ENCODE measurements at regions not wholly inside any gene's neighbourhood (a gene's known extent, or its start where the extent isn't known, plus 50 kb on each side); places are given as distances from the start of the nearest gene placed in this dataset.

DNA sequence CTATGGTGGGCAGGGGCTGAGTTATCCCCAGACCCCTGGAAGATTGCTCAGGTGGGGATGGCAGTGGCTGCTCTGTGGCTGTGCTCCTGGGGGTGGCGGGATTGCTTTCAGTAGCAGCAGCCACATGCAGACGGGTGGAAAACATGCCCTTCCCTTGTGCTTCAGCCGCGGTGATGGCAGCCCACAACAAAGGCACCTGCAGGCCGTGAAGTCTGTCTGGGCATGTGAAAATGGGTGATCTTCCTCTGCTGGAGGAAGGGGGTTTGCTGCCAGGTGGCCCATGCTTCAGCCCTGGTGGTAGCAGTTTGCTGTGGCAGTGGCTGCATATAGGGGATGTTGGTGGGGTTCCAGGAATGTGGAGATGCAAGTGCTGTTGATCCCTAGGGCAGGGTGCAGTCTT lies 326.2 kb upstream of the RGS6 start:
- no peak for ATAC-seq (ENCODE audit: low FRiP score)
- no peak for DNase-seq (ENCODE audit: low spot score)
- TF ChIP-seq, protein P1, sequence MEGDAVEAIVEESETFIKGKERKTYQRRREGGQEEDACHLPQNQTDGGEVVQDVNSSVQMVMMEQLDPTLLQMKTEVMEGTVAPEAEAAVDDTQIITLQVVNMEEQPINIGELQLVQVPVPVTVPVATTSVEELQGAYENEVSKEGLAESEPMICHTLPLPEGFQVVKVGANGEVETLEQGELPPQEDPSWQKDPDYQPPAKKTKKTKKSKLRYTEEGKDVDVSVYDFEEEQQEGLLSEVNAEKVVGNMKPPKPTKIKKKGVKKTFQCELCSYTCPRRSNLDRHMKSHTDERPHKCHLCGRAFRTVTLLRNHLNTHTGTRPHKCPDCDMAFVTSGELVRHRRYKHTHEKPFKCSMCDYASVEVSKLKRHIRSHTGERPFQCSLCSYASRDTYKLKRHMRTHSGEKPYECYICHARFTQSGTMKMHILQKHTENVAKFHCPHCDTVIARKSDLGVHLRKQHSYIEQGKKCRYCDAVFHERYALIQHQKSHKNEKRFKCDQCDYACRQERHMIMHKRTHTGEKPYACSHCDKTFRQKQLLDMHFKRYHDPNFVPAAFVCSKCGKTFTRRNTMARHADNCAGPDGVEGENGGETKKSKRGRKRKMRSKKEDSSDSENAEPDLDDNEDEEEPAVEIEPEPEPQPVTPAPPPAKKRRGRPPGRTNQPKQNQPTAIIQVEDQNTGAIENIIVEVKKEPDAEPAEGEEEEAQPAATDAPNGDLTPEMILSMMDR (IDR thresholded peaks at IDR 0.05), result no peak

DNA sequence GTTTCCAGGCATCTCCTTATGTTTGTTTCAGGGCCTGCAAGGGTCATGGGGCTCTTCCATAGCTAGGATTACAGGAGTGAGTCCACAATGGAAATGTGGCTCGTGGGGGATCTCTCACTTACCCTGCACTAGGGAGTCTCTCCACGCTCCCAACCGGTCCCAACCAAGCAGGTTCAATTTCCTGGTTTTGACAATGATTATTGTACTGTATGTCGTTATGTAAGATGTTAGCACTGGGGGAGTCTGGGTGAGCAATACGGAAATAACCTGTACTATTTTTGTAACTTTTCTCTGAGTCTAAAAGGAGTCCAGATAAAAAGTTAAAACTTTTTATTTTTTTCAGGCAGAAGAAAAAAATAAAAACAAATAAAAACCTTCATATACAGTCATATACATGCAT lies 325.7 kb upstream of the RGS6 start:
- ATAC-seq (ENCODE audit: low FRiP score) (no peak), DNase-seq (ENCODE audit: low spot score) (no peak)
- TF ChIP-seq, protein P1 (IDR thresholded peaks at IDR 0.05), result no peak

DNA sequence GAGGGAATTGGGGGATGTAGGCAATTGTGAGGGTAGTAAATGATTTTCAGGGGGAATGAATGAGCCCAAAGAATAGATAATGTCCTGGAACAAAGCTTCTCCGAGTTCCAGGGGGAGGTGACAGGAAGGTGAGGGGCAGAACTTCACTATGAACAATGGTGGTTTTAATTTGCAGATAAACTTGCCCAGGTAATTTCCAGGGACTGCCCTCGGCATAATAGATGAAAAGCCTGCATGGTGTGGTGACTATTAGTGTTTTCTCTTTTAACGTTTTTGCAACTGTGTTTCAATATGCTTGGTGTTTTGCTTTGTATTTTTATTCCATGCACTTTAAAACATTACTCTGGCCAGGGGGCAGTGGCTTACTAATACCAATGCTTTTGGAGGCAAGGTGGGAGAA lies 325.2 kb upstream of the RGS6 start:
- ATAC-seq (ENCODE audit: low FRiP score) (no peak), DNase-seq (ENCODE audit: low spot score) (no peak)

DNA sequence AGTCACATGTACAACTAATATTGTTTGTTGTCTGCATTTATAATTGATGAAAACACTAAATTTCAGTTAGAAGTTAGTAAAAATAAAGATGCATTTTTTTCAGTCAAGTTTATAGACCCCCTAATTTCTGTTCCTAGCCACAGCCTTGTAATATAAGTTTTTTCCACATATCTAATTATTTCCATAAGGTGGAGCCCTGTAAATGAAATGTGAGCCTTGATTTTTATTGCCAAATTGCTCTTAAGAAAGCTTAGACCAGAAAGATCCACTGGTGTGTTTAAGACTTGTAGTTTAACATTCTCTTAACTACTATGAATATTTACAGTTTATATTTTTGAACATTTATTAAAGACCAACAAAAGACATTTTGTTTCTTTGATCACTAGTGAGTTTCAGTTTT lies 322.1 kb upstream of the RGS6 start:
- no peak for ATAC-seq (ENCODE audit: low FRiP score)

More for the DNA sequence above, 325.2 kb upstream of the RGS6 start:
- TF ChIP-seq, protein P1 (IDR thresholded peaks at IDR 0.05), result no peak

DNA sequence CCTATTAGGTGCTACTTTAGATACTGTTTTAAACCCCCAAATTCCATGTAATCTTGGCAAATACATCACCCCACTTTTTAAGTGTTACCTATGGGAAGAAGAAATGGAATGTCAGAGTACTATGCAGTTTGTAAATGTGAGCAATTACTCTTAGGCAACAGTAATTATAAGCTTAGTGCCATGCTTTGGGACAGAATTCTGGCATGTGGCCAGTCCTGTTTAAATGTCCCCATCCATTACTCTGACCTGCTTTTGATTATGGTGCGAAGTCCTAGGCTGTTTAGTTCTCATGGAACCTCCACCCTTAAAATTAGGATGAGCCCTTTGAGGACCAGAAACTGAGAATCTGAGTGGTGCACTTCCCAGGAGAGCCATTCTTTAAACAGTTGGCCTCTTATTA lies 321.4 kb upstream of the RGS6 start:
- DNase-seq (ENCODE audit: low spot score) (no peak), ATAC-seq (ENCODE audit: low FRiP score) (no peak)
- TF ChIP-seq, protein P1 (IDR thresholded peaks at IDR 0.05), result no peak

More for the DNA sequence above, 322.1 kb upstream of the RGS6 start:
- TF ChIP-seq, protein P1 (IDR thresholded peaks at IDR 0.05), result no peak
- DNase-seq (ENCODE audit: low spot score), result no peak

DNA sequence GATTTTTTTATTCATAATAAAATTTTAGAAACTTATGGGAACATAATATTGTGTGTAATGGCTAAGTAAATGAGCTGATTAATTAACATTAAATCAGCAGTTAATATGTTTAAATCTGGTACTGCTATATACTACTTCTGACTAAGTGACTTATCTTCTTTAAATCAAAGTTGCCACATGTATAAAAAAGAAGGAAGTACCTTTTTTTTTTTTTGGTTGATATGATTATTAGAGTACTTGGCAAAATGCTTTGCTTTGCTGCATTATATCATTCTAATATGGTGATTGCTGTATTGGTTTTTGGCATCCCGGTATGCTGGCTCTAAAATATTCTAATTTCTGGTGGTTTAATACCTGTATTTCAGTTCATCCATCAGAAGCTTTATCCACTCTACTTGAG lies 319.1 kb upstream of the RGS6 start:
- no peak for ATAC-seq (ENCODE audit: low FRiP score)
- no peak for DNase-seq (ENCODE audit: low spot score)
- TF ChIP-seq, protein P1 (IDR thresholded peaks at IDR 0.05), result no peak

DNA sequence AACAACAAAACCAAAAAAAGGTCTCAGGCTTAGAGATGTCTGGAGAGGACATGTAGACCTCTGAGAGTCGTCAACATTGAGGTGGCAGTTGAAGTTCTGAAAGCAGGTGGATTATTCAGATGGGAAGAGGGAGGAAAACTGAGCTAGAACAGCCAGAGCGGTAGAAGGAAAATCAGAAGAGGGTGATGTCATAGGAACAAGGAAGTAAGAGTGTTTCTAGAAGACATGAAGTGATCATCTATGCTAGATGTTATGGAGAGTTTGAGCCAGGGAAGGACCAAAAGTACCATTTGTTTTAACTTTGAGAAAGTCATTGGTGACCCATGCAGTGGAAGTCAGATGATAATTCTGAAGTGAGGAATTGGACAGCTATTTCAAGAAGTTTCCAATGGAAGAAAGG lies 316.2 kb upstream of the RGS6 start:
- ATAC-seq (ENCODE audit: low FRiP score) (no peak), DNase-seq (ENCODE audit: low spot score) (no peak)
- TF ChIP-seq, protein P1 (IDR thresholded peaks at IDR 0.05), result no peak
